ENCODE measurements at regions not wholly inside any gene's neighbourhood (a gene's known extent, or its start where the extent isn't known, plus 50 kb on each side); places are given as distances from the start of the nearest gene placed in this dataset.

- DNase-seq: no peak
- intact Hi-C loops (cut with micrococcal nuclease; ENCODE audit: unreplicated experiment): no loop called here
- H3K27ac ChIP-seq: no peak overlapping the region
- peaks cover 7% of the 10 kb centered on the region for H3K4me1 ChIP-seq (replicated peaks; ENCODE audit: insufficient read depth)
- H3K9me2 ChIP-seq (ENCODE audit: insufficient read depth): no peaks in the 10 kb centered on the region
- no peaks in the 10 kb centered on the region for H4K20me1 ChIP-seq (ENCODE audit: insufficient read depth)
- 0 out of 2 replicates have a peak, but pooled peaks cover 2% of the 10 kb centered on the region for H3F3A ChIP-seq (ENCODE audit: insufficient read depth, low read depth)
- ChIA-PET CTCF (no interaction called here), POLR2A (ENCODE audit: unreplicated experiment) (no interaction called here)
- H2AFZ ChIP-seq: no peak overlapping the region
- no peaks in the 10 kb centered on the region for H3K36me3 ChIP-seq (ENCODE audit: low read depth)
- H3K4me3 ChIP-seq: no peak overlapping the region
- no peaks in the 10 kb centered on the region for H3K27me3 ChIP-seq (ENCODE audit: insufficient read depth, low read depth)
- no peaks in the 10 kb centered on the region for H3K79me2 ChIP-seq (ENCODE audit: low read depth)
- H3K4me2 ChIP-seq: no peak overlapping the region
- BruUV-seq (replicated peaks): no TSS peak
- TF ChIP-seq EZH2 (IDR thresholded peaks at IDR 0.05; ENCODE audit: low read depth): no peak
- TF ChIP-seq CTCF (conservative IDR thresholded peaks at IDR 0.05): no peak
- no peaks in the 10 kb centered on the region for H3K9me3 ChIP-seq (ENCODE audit: insufficient read depth, low read depth)
These were observed 105.5 kb downstream of the COPS8 start for GRCh38 chr2:237190966-237191713.

GRCh38 chr2:237191714-237192081 lies 106.0 kb downstream of the COPS8 start:
- H3K27ac ChIP-seq: no peak overlapping the region
- no peak overlapping the region for H2AFZ ChIP-seq
- H3K9me2 ChIP-seq (ENCODE audit: insufficient read depth): no peaks in the 10 kb centered on the region
- TF ChIP-seq CTCF (conservative IDR thresholded peaks at IDR 0.05) (no peak), EZH2 (IDR thresholded peaks at IDR 0.05; ENCODE audit: low read depth) (no peak)
- peaks cover 13% of the 10 kb centered on the region for H3K4me1 ChIP-seq (replicated peaks; ENCODE audit: insufficient read depth)
- no peak overlapping the region for H3K4me2 ChIP-seq
- H3K9me3 ChIP-seq (ENCODE audit: insufficient read depth, low read depth): no peaks in the 10 kb centered on the region
- BruUV-seq (replicated peaks): no TSS peak
- H4K20me1 ChIP-seq (ENCODE audit: insufficient read depth): no peaks in the 10 kb centered on the region
- no peak overlapping the region for H3K4me3 ChIP-seq
- intact Hi-C loops (cut with micrococcal nuclease; ENCODE audit: unreplicated experiment): no loop called here
- ChIA-PET POLR2A (ENCODE audit: unreplicated experiment) (interaction anchor here (0.7 kb wide), 1 partner anchor 284 kb away, joined by 4 read pairs; no protein-coding TSS in a partner anchor), CTCF (no interaction called here)
- H3K79me2 ChIP-seq (ENCODE audit: low read depth): no peaks in the 10 kb centered on the region
- H3K36me3 ChIP-seq (ENCODE audit: low read depth): no peaks in the 10 kb centered on the region
- no peak for DNase-seq
- H3K27me3 ChIP-seq (ENCODE audit: insufficient read depth, low read depth): no peaks in the 10 kb centered on the region
- H3F3A ChIP-seq (ENCODE audit: insufficient read depth, low read depth): peaks cover 7% of the 10 kb centered on the region; the same call in 1 of the 2 replicates

GRCh38 chr2:237192881-237193280 lies 107.2 kb downstream of the COPS8 start:
- H3F3A ChIP-seq (ENCODE audit: insufficient read depth, low read depth): peaks cover 19% of the 10 kb centered on the region; the same call in 1 of the 2 replicates
- ChIA-PET POLR2A (ENCODE audit: unreplicated experiment) (interaction anchor here (0.8 kb wide), 1 partner anchor 10 kb away, joined by 3 read pairs; no protein-coding TSS in a partner anchor), CTCF (interaction anchor here (0.6 kb wide), 1 partner anchor 547 kb away, joined by 4 read pairs; no protein-coding TSS in a partner anchor)
- H3K36me3 ChIP-seq (ENCODE audit: low read depth): no peaks in the 10 kb centered on the region
- no peak overlapping the region for H3K27ac ChIP-seq
- no peak overlapping the region for H2AFZ ChIP-seq
- H3K9me2 ChIP-seq (ENCODE audit: insufficient read depth): no peaks in the 10 kb centered on the region
- H3K9me3 ChIP-seq (ENCODE audit: insufficient read depth, low read depth): no peaks in the 10 kb centered on the region
- H3K27me3 ChIP-seq (ENCODE audit: insufficient read depth, low read depth): no peaks in the 10 kb centered on the region
- H3K4me3 ChIP-seq: no peak overlapping the region
- no peak overlapping the region for H3K4me2 ChIP-seq
- no TSS peak for BruUV-seq (replicated peaks)
- no peak for DNase-seq
- intact Hi-C loops (cut with micrococcal nuclease; ENCODE audit: unreplicated experiment): no loop called here
- peaks cover 25% of the 10 kb centered on the region for H3K4me1 ChIP-seq (replicated peaks; ENCODE audit: insufficient read depth)
- no peaks in the 10 kb centered on the region for H4K20me1 ChIP-seq (ENCODE audit: insufficient read depth)
- H3K79me2 ChIP-seq (ENCODE audit: low read depth): no peaks in the 10 kb centered on the region
- TF ChIP-seq CTCF (conservative IDR thresholded peaks at IDR 0.05) (no peak), EZH2 (IDR thresholded peaks at IDR 0.05; ENCODE audit: low read depth) (no peak)
